ENCODE measurements at regions not wholly inside any gene's neighbourhood (a gene's known extent, or its start where the extent isn't known, plus 50 kb on each side); places are given as distances from the start of the nearest gene placed in this dataset.

DNA sequence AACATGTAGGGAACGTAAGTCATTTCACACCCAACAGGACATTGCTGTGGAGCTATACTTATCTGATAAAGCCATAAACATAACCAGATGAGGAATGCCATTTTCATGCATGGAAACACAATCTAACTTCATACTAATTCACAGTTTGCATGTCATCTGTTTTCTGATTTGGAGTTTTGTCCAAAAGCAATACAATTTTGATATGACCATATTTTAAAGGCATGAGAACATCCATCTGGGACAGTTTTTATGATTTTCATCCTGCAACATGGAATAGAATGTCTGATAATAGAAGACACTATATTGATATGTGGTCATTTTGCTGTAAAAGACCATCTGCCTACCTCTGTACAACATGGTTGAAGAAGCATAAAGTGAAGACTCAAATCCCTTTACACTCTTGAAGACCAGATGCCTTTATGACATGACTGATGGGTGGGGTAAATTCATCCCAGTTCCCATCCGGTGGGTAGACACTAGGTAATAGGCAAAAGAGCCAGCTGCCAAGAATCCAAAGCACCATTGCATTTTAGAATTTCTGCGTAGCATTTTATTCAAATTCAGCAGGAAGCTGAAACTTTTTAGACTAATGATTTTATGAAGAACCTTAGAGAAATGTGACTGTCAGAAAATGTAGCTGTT is 309.8 kb downstream of the LMO7 start:
- DNase-seq (ENCODE audit: low read depth, low spot score) (no peak), FAIRE-seq (no peak)
- Histone ChIP-seq H4K20me1 (ENCODE audit: control insufficient read depth, extremely low read depth, insufficient read depth, low read length) (no peaks in the 10 kb centered on the region), H3K27me3 (ENCODE audit: control insufficient read depth, extremely low read depth, insufficient read depth, low read length) (no peaks in the 10 kb centered on the region), H3K79me2 (ENCODE audit: control insufficient read depth, insufficient read depth, low read length) (no peaks in the 10 kb centered on the region), H3K9ac (ENCODE audit: control insufficient read depth, extremely low read depth, insufficient read depth, low read length) (no peak overlapping the region), H3K4me2 (ENCODE audit: control insufficient read depth, extremely low read depth, insufficient read depth, low read depth, low read length) (no peak overlapping the region), H3K9me3 (ENCODE audit: control insufficient read depth, low read depth, low read length) (no peaks in the 10 kb centered on the region), H3K9me1 (ENCODE audit: control insufficient read depth, extremely low read depth, insufficient read depth, low read length) (no peaks in the 10 kb centered on the region), H2AFZ (ENCODE audit: control insufficient read depth, low read length) (no peak overlapping the region), H3K36me3 (ENCODE audit: control insufficient read depth in 2 of 2, extremely low read depth in 1 of 2, insufficient read depth in 2 of 2, low read length in 2 of 2) (no peaks in the 10 kb centered on the region), H3K27ac (ENCODE audit: control insufficient read depth, insufficient read depth, low read length) (no peak overlapping the region), H3K4me1 (ENCODE audit: control insufficient read depth, extremely low read depth, insufficient read depth, low read length) (no peaks in the 10 kb centered on the region), H3K4me3 (ENCODE audit: control insufficient read depth in 2 of 3, extremely low read depth in 1 of 3, insufficient read depth in 2 of 3, low read depth in 1 of 3, low read length in 3 of 3) (no peak overlapping the region)
- no peak for TF ChIP-seq EZH2 (IDR thresholded peaks at IDR 0.05; ENCODE audit: low read length)
- TF ChIP-seq, protein P1, sequence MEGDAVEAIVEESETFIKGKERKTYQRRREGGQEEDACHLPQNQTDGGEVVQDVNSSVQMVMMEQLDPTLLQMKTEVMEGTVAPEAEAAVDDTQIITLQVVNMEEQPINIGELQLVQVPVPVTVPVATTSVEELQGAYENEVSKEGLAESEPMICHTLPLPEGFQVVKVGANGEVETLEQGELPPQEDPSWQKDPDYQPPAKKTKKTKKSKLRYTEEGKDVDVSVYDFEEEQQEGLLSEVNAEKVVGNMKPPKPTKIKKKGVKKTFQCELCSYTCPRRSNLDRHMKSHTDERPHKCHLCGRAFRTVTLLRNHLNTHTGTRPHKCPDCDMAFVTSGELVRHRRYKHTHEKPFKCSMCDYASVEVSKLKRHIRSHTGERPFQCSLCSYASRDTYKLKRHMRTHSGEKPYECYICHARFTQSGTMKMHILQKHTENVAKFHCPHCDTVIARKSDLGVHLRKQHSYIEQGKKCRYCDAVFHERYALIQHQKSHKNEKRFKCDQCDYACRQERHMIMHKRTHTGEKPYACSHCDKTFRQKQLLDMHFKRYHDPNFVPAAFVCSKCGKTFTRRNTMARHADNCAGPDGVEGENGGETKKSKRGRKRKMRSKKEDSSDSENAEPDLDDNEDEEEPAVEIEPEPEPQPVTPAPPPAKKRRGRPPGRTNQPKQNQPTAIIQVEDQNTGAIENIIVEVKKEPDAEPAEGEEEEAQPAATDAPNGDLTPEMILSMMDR (optimal IDR thresholded peaks at IDR 0.05 in 1 of 3, IDR thresholded peaks at IDR 0.05 in 1 of 3, conservative IDR thresholded peaks at IDR 0.05 in 1 of 3; ENCODE audit: extremely low read depth in 1 of 3, insufficient read depth in 2 of 3, low read length in 3 of 3) = no peak
- dilution Hi-C loops (cut with MboI; ENCODE audit: extremely low pct_ligation_motif_present, low sequenced_read_pairs) = no loop called here

DNA sequence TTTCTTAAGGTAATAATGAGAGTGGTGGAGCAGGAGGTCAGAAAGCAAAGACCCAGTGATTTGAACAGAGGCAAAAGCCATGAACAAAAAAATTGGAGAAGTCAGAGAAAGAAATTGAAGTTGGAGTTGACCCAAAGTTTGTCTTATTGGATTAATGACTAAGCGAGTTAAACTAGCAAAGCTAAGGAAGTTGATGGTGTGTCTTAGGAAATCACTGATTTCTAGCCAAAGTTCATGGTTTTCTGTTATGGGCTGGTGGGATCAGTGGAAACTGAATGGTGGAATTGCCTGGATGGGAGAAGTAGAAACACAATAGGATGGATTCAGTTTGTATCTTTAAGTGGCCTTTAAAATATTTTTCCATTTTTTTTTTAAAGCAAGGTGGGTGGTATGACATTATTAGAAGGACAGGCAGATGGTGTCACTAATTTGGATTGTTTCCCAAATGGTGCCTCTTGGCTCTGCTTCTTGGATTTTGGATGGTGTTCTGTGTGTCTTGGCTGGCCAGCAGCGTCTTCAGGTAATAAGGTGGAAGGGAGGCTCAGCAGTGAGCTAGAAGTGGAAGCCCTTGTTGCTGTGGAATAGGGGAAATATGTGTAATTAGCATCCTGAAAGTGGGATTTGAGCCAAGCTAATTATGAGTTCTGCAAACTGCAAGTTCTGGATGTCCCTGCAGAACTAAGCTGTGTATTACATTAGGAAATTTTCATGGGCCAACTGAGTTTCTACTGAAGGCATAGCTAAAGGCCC is 302.9 kb downstream of the LMO7 start:
- TF ChIP-seq, protein P1 (optimal IDR thresholded peaks at IDR 0.05 in 1 of 3, IDR thresholded peaks at IDR 0.05 in 1 of 3, conservative IDR thresholded peaks at IDR 0.05 in 1 of 3; ENCODE audit: extremely low read depth in 1 of 3, insufficient read depth in 2 of 3, low read length in 3 of 3) = no peak
- TF ChIP-seq EZH2 (IDR thresholded peaks at IDR 0.05; ENCODE audit: low read length) = no peak
- Histone ChIP-seq H3K9me3 (ENCODE audit: control insufficient read depth, low read depth, low read length) (no peaks in the 10 kb centered on the region), H3K4me2 (ENCODE audit: control insufficient read depth, extremely low read depth, insufficient read depth, low read depth, low read length) (no peak overlapping the region), H3K27ac (ENCODE audit: control insufficient read depth, insufficient read depth, low read length) (no peak overlapping the region), H3K79me2 (ENCODE audit: control insufficient read depth, insufficient read depth, low read length) (no peaks in the 10 kb centered on the region), H3K27me3 (ENCODE audit: control insufficient read depth, extremely low read depth, insufficient read depth, low read length) (no peaks in the 10 kb centered on the region), H3K4me3 (ENCODE audit: control insufficient read depth in 2 of 3, extremely low read depth in 1 of 3, insufficient read depth in 2 of 3, low read depth in 1 of 3, low read length in 3 of 3) (no peak overlapping the region), H4K20me1 (ENCODE audit: control insufficient read depth, extremely low read depth, insufficient read depth, low read length) (no peaks in the 10 kb centered on the region), H3K4me1 (ENCODE audit: control insufficient read depth, extremely low read depth, insufficient read depth, low read length) (no peaks in the 10 kb centered on the region), H3K36me3 (ENCODE audit: control insufficient read depth in 2 of 2, extremely low read depth in 1 of 2, insufficient read depth in 2 of 2, low read length in 2 of 2) (no peaks in the 10 kb centered on the region), H2AFZ (ENCODE audit: control insufficient read depth, low read length) (no peak overlapping the region), H3K9ac (ENCODE audit: control insufficient read depth, extremely low read depth, insufficient read depth, low read length) (no peak overlapping the region), H3K9me1 (ENCODE audit: control insufficient read depth, extremely low read depth, insufficient read depth, low read length) (no peaks in the 10 kb centered on the region)
- dilution Hi-C loops (cut with MboI; ENCODE audit: extremely low pct_ligation_motif_present, low sequenced_read_pairs) = no loop called here
- FAIRE-seq (no peak), DNase-seq (ENCODE audit: low read depth, low spot score) (no peak)
